ENCODE measurements at regions not wholly inside any gene's neighbourhood (a gene's known extent, or its start where the extent isn't known, plus 50 kb on each side); places are given as distances from the start of the nearest gene placed in this dataset.

- TF ChIP-seq CTCF (IDR thresholded peaks at IDR 0.05) (no peak), POLR2A (IDR thresholded peaks at IDR 0.05) (no peak), EP300 (IDR thresholded peaks at IDR 0.05) (no peak)
These were observed 223.9 kb upstream of the POM121L12 start for GRCh38 chr7:52811537-52811936.

Measured in sigmoid colon (tissue), 4 donors.